ENCODE measurements at regions not wholly inside any gene's neighbourhood (a gene's known extent, or its start where the extent isn't known, plus 50 kb on each side); places are given as distances from the start of the nearest gene placed in this dataset.
"Not testable (repeated sequence)": the region's sequence is repeated elsewhere in the genome, so short reads cannot be mapped to it uniquely, and the experiment has no call there.

- H3K27me3 Mint-ChIP-seq (ENCODE audit: low read depth); H3K27ac Mint-ChIP-seq; H3K36me3 Mint-ChIP-seq (ENCODE audit: low read depth); H3K4me3 Mint-ChIP-seq (ENCODE audit: low read depth); H3K9me3 Mint-ChIP-seq; H3K4me1 Mint-ChIP-seq (ENCODE audit: low read depth); DNase-seq (ENCODE audit: low spot score); intact Hi-C loops (cut with micrococcal nuclease): not testable (repeated sequence)
These were observed 5442.0 kb upstream of the TPTE start for GRCh38 chr21:5079361-5079760.

- H3K4me3 Mint-ChIP-seq (ENCODE audit: low read depth); DNase-seq (ENCODE audit: low spot score); intact Hi-C loops (cut with micrococcal nuclease); H3K36me3 Mint-ChIP-seq (ENCODE audit: low read depth); H3K9me3 Mint-ChIP-seq; H3K27me3 Mint-ChIP-seq (ENCODE audit: low read depth); H3K27ac Mint-ChIP-seq; H3K4me1 Mint-ChIP-seq (ENCODE audit: low read depth): not testable (repeated sequence)
These were observed 5441.4 kb upstream of the TPTE start for GRCh38 chr21:5080015-5080414.

GRCh38 chr21:5084246-5084645 is 5437.1 kb upstream of the TPTE start:
- H3K36me3 Mint-ChIP-seq (ENCODE audit: low read depth); intact Hi-C loops (cut with micrococcal nuclease); H3K4me3 Mint-ChIP-seq (ENCODE audit: low read depth); DNase-seq (ENCODE audit: low spot score); H3K27me3 Mint-ChIP-seq (ENCODE audit: low read depth); H3K4me1 Mint-ChIP-seq (ENCODE audit: low read depth); H3K27ac Mint-ChIP-seq; H3K9me3 Mint-ChIP-seq: not testable (repeated sequence)

- DNase-seq (ENCODE audit: low spot score); H3K9me3 Mint-ChIP-seq; H3K27ac Mint-ChIP-seq; H3K4me3 Mint-ChIP-seq (ENCODE audit: low read depth); H3K4me1 Mint-ChIP-seq (ENCODE audit: low read depth); intact Hi-C loops (cut with micrococcal nuclease); H3K27me3 Mint-ChIP-seq (ENCODE audit: low read depth); H3K36me3 Mint-ChIP-seq (ENCODE audit: low read depth): not testable (repeated sequence)
These were observed 5435.9 kb upstream of the TPTE start for GRCh38 chr21:5085456-5085855.

- H3K4me1 Mint-ChIP-seq (ENCODE audit: low read depth); intact Hi-C loops (cut with micrococcal nuclease); H3K27me3 Mint-ChIP-seq (ENCODE audit: low read depth); H3K27ac Mint-ChIP-seq; DNase-seq (ENCODE audit: low spot score); H3K9me3 Mint-ChIP-seq; H3K36me3 Mint-ChIP-seq (ENCODE audit: low read depth); H3K4me3 Mint-ChIP-seq (ENCODE audit: low read depth): not testable (repeated sequence)
These were observed 5435.0 kb upstream of the TPTE start for GRCh38 chr21:5086416-5086815.

- intact Hi-C loops (cut with micrococcal nuclease); H3K27ac Mint-ChIP-seq; H3K36me3 Mint-ChIP-seq (ENCODE audit: low read depth); H3K9me3 Mint-ChIP-seq; H3K4me3 Mint-ChIP-seq (ENCODE audit: low read depth); H3K4me1 Mint-ChIP-seq (ENCODE audit: low read depth); DNase-seq (ENCODE audit: low spot score); H3K27me3 Mint-ChIP-seq (ENCODE audit: low read depth): not testable (repeated sequence)
These were observed 5432.6 kb upstream of the TPTE start for GRCh38 chr21:5088820-5089219.

GRCh38 chr21:5089399-5090089 is 5431.8 kb upstream of the TPTE start:
- H3K36me3 Mint-ChIP-seq (ENCODE audit: low read depth); intact Hi-C loops (cut with micrococcal nuclease); H3K27ac Mint-ChIP-seq; DNase-seq (ENCODE audit: low spot score); H3K4me3 Mint-ChIP-seq (ENCODE audit: low read depth); H3K27me3 Mint-ChIP-seq (ENCODE audit: low read depth); H3K4me1 Mint-ChIP-seq (ENCODE audit: low read depth); H3K9me3 Mint-ChIP-seq: not testable (repeated sequence)

- H3K36me3 Mint-ChIP-seq (ENCODE audit: low read depth); H3K27ac Mint-ChIP-seq; H3K9me3 Mint-ChIP-seq; DNase-seq (ENCODE audit: low spot score); intact Hi-C loops (cut with micrococcal nuclease); H3K27me3 Mint-ChIP-seq (ENCODE audit: low read depth); H3K4me3 Mint-ChIP-seq (ENCODE audit: low read depth); H3K4me1 Mint-ChIP-seq (ENCODE audit: low read depth): not testable (repeated sequence)
These were observed 5431.0 kb upstream of the TPTE start for GRCh38 chr21:5090132-5091079.

- H3K36me3 Mint-ChIP-seq (ENCODE audit: low read depth); H3K4me3 Mint-ChIP-seq (ENCODE audit: low read depth); H3K9me3 Mint-ChIP-seq; intact Hi-C loops (cut with micrococcal nuclease); DNase-seq (ENCODE audit: low spot score); H3K4me1 Mint-ChIP-seq (ENCODE audit: low read depth); H3K27ac Mint-ChIP-seq; H3K27me3 Mint-ChIP-seq (ENCODE audit: low read depth): not testable (repeated sequence)
These were observed 5430.1 kb upstream of the TPTE start for GRCh38 chr21:5091274-5091673.

GRCh38 chr21:5095628-5096027 is 5425.8 kb upstream of the TPTE start:
- intact Hi-C loops (cut with micrococcal nuclease); H3K4me1 Mint-ChIP-seq (ENCODE audit: low read depth); H3K9me3 Mint-ChIP-seq; H3K27ac Mint-ChIP-seq; H3K36me3 Mint-ChIP-seq (ENCODE audit: low read depth); H3K27me3 Mint-ChIP-seq (ENCODE audit: low read depth); DNase-seq (ENCODE audit: low spot score); H3K4me3 Mint-ChIP-seq (ENCODE audit: low read depth): not testable (repeated sequence)

GRCh38 chr21:5098010-5098743 is 5423.2 kb upstream of the TPTE start:
- H3K4me3 Mint-ChIP-seq (ENCODE audit: low read depth); intact Hi-C loops (cut with micrococcal nuclease); H3K27ac Mint-ChIP-seq; H3K9me3 Mint-ChIP-seq; H3K4me1 Mint-ChIP-seq (ENCODE audit: low read depth); DNase-seq (ENCODE audit: low spot score); H3K27me3 Mint-ChIP-seq (ENCODE audit: low read depth); H3K36me3 Mint-ChIP-seq (ENCODE audit: low read depth): not testable (repeated sequence)

GRCh38 chr21:5100604-5101174 is 5420.7 kb upstream of the TPTE start:
- H3K9me3 Mint-ChIP-seq; DNase-seq (ENCODE audit: low spot score); intact Hi-C loops (cut with micrococcal nuclease); H3K36me3 Mint-ChIP-seq (ENCODE audit: low read depth); H3K27me3 Mint-ChIP-seq (ENCODE audit: low read depth); H3K4me1 Mint-ChIP-seq (ENCODE audit: low read depth); H3K27ac Mint-ChIP-seq; H3K4me3 Mint-ChIP-seq (ENCODE audit: low read depth): not testable (repeated sequence)
